ENCODE measurements at regions not wholly inside any gene's neighbourhood (a gene's known extent, or its start where the extent isn't known, plus 50 kb on each side); places are given as distances from the start of the nearest gene placed in this dataset.

DNA sequence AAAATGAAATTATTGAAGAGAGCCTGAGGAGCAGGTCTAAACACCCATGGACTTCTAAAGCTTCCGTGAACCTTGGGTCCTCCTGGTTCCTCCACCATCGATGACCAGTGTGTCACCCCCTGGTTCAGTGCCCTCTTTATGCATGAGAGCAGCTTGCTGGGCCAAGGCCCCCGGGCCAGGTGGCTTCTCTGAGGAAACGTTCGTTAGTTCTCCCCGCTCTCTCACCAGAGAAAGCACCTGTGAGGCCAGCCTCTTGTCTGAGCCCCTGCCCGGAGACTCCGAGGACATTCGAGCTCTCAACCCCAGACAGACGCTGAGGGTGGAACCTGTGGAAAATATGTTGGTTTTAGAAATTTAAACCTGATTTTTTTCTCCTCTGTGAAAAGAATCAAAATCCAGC lies 92.4 kb downstream of the GLI2 start:
- TF ChIP-seq POLR2A (IDR thresholded peaks at IDR 0.05) (no peak), EP300 (IDR thresholded peaks at IDR 0.05) (no peak)
- TF ChIP-seq, protein P1, sequence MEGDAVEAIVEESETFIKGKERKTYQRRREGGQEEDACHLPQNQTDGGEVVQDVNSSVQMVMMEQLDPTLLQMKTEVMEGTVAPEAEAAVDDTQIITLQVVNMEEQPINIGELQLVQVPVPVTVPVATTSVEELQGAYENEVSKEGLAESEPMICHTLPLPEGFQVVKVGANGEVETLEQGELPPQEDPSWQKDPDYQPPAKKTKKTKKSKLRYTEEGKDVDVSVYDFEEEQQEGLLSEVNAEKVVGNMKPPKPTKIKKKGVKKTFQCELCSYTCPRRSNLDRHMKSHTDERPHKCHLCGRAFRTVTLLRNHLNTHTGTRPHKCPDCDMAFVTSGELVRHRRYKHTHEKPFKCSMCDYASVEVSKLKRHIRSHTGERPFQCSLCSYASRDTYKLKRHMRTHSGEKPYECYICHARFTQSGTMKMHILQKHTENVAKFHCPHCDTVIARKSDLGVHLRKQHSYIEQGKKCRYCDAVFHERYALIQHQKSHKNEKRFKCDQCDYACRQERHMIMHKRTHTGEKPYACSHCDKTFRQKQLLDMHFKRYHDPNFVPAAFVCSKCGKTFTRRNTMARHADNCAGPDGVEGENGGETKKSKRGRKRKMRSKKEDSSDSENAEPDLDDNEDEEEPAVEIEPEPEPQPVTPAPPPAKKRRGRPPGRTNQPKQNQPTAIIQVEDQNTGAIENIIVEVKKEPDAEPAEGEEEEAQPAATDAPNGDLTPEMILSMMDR (IDR thresholded peaks at IDR 0.05), result no peak

All from ovary (tissue), 3 donors.